SU-DHL-6 (cell line): ENCODE measurements at regions not wholly inside any gene's neighbourhood (a gene's known extent, or its start where the extent isn't known, plus 50 kb on each side); places are given as distances from the start of the nearest gene placed in this dataset.

Experiments used
- H2AFZ ChIP-seq: fragments of 200-600 bp; sonication (generic); 2 replicates; pipeline ENCODE4 v1.6.1; 2014; ENCODE audit warnings: low read depth, mild to moderate bottlenecking, moderate library complexity, mixed read lengths, antibody characterized with exemption, low read length; ENCODE audit not compliant: severe bottlenecking
- H3F3A ChIP-seq: fragments of 200-600 bp; shearing (Covaris generic); 2 replicates; pipeline ENCODE4 v1.6.0; 2016; ENCODE audit warnings: antibody characterized with exemption, mild to moderate bottlenecking; ENCODE audit not compliant: insufficient read depth
- H3K27ac ChIP-seq: fragments of 200-600 bp; sonication (generic); 2 replicates; pipeline ENCODE4 v1.5.1; 2016; ENCODE audit warnings: low read depth, mild to moderate bottlenecking, low read length, moderate library complexity, mixed read lengths
- H3K27me3 ChIP-seq: fragments of 200-600 bp; sonication (generic), shearing (Covaris generic); 2 replicates; pipeline ENCODE4 v1.6.0; 2014; ENCODE audit warnings: mild to moderate bottlenecking, low read length
- H3K36me3 ChIP-seq: fragments of 200-600 bp; sonication (generic); 2 replicates; pipeline ENCODE4 v1.6.1; 2014; ENCODE audit warnings: mild to moderate bottlenecking, low read length, mixed read lengths
- H3K4me2 ChIP-seq: fragments of 300-600, 200-600 bp; shearing (Covaris generic), sonication (generic); 2 replicates; pipeline ENCODE4 v1.6.0; 2014; ENCODE audit warnings: low read length, low read depth, mild to moderate bottlenecking; ENCODE audit not compliant: poor library complexity, severe bottlenecking
- H3K4me3 ChIP-seq: fragments of 200-600 bp; sonication (generic); 2 replicates; pipeline ENCODE4 v1.5.1; 2014; ENCODE audit warnings: antibody characterized with exemption, low read length, mild to moderate bottlenecking, mixed read lengths; ENCODE audit not compliant: insufficient read depth, poor library complexity, severe bottlenecking
- H3K79me2 ChIP-seq: fragments of 200-600 bp; sonication (generic); 2 replicates; pipeline ENCODE4 v1.6.1; 2014; ENCODE audit warnings: mild to moderate bottlenecking, low read length, moderate library complexity; ENCODE audit not compliant: insufficient read depth
- H3K9ac ChIP-seq: fragments of 200-600 bp; sonication (generic); 2 replicates; pipeline ENCODE4 v1.7.0; 2014; ENCODE audit warnings: mild to moderate bottlenecking, low read length
- H3K9me2 ChIP-seq: fragments of 200-600 bp; sonication (generic); replicated peaks from 2 replicates; pipeline ENCODE4 v1.6.1; 2014; ENCODE audit warnings: low read length; ENCODE audit not compliant: insufficient read depth
- H3K9me3 ChIP-seq: fragments of 200-600 bp; sonication (generic); 2 replicates; pipeline ENCODE4 v1.6.1; 2014; ENCODE audit warnings: low read length, mixed read lengths; ENCODE audit not compliant: insufficient read depth
- H4K20me1 ChIP-seq: fragments of 200-600 bp; sonication (generic); 2 replicates; pipeline ENCODE4 v1.6.1; 2014; ENCODE audit warnings: low read depth, mild to moderate bottlenecking, antibody characterized with exemption, low read length, moderate library complexity, mixed read lengths
- EZH2phosphoT487 ChIP-seq: fragments of 200-600 bp; sonication (generic), shearing (Covaris generic); conservative IDR thresholded peaks from 2 replicates; pipeline ENCODE4 v1.6.1; 2018; ENCODE audit warnings: mild to moderate bottlenecking, antibody characterized with exemption, low read length, moderate library complexity, mixed read lengths
- TF ChIP-seq, protein P1 (sequence below): fragments of 200-600 bp; sonication (generic); IDR thresholded peaks from one replicate; pipeline ENCODE4 v1.5.1; 2017; ENCODE audit warnings: antibody characterized with exemption, mild to moderate bottlenecking, low read length, moderate library complexity; ENCODE audit not compliant: insufficient read depth, poor library complexity, severe bottlenecking

DNA sequence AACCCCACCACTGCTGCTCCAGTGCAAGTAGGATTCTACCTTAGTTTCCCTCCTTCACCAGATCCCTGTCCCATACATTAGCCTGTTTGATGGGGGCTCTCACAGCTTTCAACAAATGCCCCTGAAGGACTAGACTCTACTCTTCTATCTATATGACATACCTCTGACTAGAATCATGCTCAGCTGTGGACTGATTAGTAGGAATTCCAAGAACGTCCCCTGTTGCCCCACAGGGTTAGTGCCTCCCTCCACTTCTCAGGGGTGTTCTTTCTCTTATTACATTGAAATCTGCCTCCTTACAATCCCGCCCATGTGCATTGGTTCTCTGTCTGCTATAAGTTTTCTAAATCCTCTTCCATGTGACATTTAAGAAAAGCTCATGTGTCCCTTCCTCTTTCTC is 375.9 kb upstream of the DUSP10 start:
- no peaks in the 10 kb centered on the region for H4K20me1 ChIP-seq
- no peaks in the 10 kb centered on the region for H3K36me3 ChIP-seq
- H3K4me2 ChIP-seq, result no peak overlapping the region
- H2AFZ ChIP-seq, result no peak overlapping the region
- H3K27me3 ChIP-seq, result no peaks in the 10 kb centered on the region
- no peaks in the 10 kb centered on the region for H3K9me3 ChIP-seq
- no peak overlapping the region for H3K27ac ChIP-seq
- no peak overlapping the region for H3K9ac ChIP-seq
- no peaks in the 10 kb centered on the region for H3F3A ChIP-seq
- H3K4me3 ChIP-seq, result no peak overlapping the region
- no peak for TF ChIP-seq EZH2phosphoT487
- no peaks in the 10 kb centered on the region for H3K79me2 ChIP-seq
- no peaks in the 10 kb centered on the region for H3K9me2 ChIP-seq

DNA sequence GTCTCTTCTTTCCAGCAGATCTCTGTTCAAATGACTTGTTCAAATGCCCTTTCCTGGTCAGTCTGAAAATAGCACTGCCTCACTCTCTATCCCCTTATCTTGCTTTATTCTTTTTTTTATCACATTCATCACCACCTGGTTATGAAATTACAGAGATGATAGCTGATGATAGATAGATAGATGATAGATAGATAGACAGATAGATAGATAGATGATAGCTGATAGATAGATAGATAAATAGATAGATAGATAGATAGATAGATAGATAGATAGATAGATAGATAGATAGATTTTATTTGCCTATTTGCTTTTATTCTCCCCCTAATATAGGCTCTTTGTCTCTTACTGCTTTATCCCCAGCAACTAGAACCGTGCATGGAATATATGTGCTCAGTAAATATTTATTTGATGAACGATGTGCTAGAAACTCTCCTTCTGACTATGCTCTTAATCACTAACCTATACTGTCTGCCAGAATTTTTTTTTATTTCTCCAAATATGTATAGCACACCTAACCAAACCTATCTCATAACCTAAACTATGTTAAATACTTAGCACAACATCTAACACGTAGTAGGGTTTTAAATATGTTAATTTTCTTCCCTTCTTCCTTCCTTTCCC is 372.8 kb upstream of the DUSP10 start:
- Histone ChIP-seq H3K9me3 (no peaks in the 10 kb centered on the region), H3K36me3 (no peaks in the 10 kb centered on the region), H3F3A (no peaks in the 10 kb centered on the region), H2AFZ (no peak overlapping the region), H3K9ac (no peak overlapping the region), H3K27ac (no peak overlapping the region), H3K27me3 (0 out of 2 replicates have a peak, but pooled peaks cover 3% of the 10 kb centered on the region), H3K79me2 (no peaks in the 10 kb centered on the region), H3K4me3 (no peak overlapping the region), H4K20me1 (no peaks in the 10 kb centered on the region), H3K9me2 (no peaks in the 10 kb centered on the region), H3K4me2 (no peak overlapping the region)
- no peak for TF ChIP-seq EZH2phosphoT487
- TF ChIP-seq, protein P1, sequence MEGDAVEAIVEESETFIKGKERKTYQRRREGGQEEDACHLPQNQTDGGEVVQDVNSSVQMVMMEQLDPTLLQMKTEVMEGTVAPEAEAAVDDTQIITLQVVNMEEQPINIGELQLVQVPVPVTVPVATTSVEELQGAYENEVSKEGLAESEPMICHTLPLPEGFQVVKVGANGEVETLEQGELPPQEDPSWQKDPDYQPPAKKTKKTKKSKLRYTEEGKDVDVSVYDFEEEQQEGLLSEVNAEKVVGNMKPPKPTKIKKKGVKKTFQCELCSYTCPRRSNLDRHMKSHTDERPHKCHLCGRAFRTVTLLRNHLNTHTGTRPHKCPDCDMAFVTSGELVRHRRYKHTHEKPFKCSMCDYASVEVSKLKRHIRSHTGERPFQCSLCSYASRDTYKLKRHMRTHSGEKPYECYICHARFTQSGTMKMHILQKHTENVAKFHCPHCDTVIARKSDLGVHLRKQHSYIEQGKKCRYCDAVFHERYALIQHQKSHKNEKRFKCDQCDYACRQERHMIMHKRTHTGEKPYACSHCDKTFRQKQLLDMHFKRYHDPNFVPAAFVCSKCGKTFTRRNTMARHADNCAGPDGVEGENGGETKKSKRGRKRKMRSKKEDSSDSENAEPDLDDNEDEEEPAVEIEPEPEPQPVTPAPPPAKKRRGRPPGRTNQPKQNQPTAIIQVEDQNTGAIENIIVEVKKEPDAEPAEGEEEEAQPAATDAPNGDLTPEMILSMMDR, result no peak

DNA sequence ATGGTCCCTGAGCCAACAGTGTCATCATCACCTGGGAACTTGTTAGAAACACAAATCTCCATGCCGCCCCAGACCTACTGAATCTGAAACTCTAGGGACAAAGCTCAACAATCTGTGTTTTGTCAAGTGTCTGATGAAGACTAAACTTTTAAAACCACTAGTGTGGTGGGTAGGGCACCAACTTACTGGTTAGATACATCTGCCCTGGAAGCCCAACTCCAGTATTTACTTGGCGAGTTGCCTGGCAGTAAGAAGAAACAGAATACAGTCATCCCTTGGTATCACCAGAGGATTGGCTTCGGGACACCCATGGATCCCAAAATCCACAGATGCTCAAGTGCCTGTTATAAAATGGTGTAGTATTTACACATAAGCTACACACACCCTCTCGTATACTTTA is 367.9 kb upstream of the DUSP10 start:
- Histone ChIP-seq H3K9me2 (no peaks in the 10 kb centered on the region), H3K4me2 (no peak overlapping the region), H3F3A (no peaks in the 10 kb centered on the region), H3K79me2 (no peaks in the 10 kb centered on the region), H2AFZ (no peak overlapping the region), H3K4me3 (no peak overlapping the region), H3K27me3 (0 out of 2 replicates have a peak, but pooled peaks cover 3% of the 10 kb centered on the region), H3K9ac (no peak overlapping the region), H4K20me1 (no peaks in the 10 kb centered on the region), H3K9me3 (no peaks in the 10 kb centered on the region), H3K36me3 (no peaks in the 10 kb centered on the region), H3K27ac (no peak overlapping the region)
- TF ChIP-seq, protein P1, result no peak
- TF ChIP-seq EZH2phosphoT487, result no peak

- Histone ChIP-seq H3K4me2 (no peak overlapping the region), H3K36me3 (no peaks in the 10 kb centered on the region), H3F3A (no peaks in the 10 kb centered on the region), H3K9ac (no peak overlapping the region), H4K20me1 (no peaks in the 10 kb centered on the region), H3K27ac (no peak overlapping the region), H3K79me2 (no peaks in the 10 kb centered on the region), H3K9me2 (no peaks in the 10 kb centered on the region), H3K9me3 (no peaks in the 10 kb centered on the region), H3K4me3 (no peak overlapping the region), H3K27me3 (0 out of 2 replicates have a peak, but pooled peaks cover 3% of the 10 kb centered on the region), H2AFZ (no peak overlapping the region)
- no peak for TF ChIP-seq EZH2phosphoT487
- TF ChIP-seq, protein P1, result no peak
These were observed 366.1 kb upstream of the DUSP10 start for GRCh38 chr1:222107975-222108374.
